ENCODE measurements at regions not wholly inside any gene's neighbourhood (a gene's known extent, or its start where the extent isn't known, plus 50 kb on each side); places are given as distances from the start of the nearest gene placed in this dataset.

DNA sequence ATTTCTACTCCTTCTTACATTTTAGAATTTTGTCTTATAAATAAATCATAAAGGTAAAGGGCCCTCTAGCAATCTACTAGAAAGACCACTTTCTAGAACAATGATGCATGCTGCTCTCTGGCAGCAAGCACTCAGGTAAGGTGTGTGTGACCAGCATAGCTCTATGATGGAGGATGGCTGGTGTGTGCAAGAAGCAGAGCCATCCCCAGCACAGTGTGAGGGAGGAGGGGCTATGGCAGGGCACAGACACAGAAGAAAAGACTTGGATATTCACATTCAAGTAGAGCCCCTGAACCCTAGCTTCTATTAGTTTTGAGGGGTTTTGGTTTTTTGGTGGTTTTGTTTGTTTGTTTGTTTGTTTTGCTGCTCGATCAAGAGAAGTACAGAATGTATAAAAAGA is 277.1 kb upstream of the CCDC54 start:
- no peaks in the 10 kb centered on the region for H3K36me3 ChIP-seq
- no peak for DNase-seq
- intact Hi-C loops (cut with micrococcal nuclease), result no loop called here
- TF ChIP-seq, protein P1, sequence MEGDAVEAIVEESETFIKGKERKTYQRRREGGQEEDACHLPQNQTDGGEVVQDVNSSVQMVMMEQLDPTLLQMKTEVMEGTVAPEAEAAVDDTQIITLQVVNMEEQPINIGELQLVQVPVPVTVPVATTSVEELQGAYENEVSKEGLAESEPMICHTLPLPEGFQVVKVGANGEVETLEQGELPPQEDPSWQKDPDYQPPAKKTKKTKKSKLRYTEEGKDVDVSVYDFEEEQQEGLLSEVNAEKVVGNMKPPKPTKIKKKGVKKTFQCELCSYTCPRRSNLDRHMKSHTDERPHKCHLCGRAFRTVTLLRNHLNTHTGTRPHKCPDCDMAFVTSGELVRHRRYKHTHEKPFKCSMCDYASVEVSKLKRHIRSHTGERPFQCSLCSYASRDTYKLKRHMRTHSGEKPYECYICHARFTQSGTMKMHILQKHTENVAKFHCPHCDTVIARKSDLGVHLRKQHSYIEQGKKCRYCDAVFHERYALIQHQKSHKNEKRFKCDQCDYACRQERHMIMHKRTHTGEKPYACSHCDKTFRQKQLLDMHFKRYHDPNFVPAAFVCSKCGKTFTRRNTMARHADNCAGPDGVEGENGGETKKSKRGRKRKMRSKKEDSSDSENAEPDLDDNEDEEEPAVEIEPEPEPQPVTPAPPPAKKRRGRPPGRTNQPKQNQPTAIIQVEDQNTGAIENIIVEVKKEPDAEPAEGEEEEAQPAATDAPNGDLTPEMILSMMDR (IDR thresholded peaks at IDR 0.05; ENCODE audit: borderline replicate concordance), result no peak
- H3K27me3 ChIP-seq (ENCODE audit: low read depth), result no peaks in the 10 kb centered on the region
- no peak overlapping the region for H3K27ac ChIP-seq (replicated peaks)
- H3K4me3 ChIP-seq, result no peak overlapping the region
- H3K9me3 ChIP-seq (replicated peaks), result no peaks in the 10 kb centered on the region
- no peaks in the 10 kb centered on the region for H3K4me1 ChIP-seq

DNA sequence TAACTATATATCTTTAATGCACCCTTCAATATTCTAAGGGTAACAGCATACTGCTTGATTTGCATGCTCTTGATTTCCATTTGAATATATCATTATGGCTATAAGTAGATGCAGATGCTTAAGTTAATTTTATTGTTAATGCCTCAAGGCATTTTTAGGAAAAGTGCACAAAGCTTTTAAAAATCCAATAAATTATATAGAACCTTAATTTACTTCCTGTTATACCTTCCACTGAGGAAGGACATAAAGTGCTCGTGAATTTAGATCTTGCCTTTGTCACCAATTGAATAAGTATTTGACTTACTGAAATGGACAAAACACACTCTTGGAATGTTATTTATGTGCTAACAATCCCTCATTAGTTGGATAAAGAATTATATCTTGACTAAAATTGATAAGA is 276.7 kb upstream of the CCDC54 start:
- no peaks in the 10 kb centered on the region for H3K36me3 ChIP-seq
- intact Hi-C loops (cut with micrococcal nuclease), result no loop called here
- no peaks in the 10 kb centered on the region for H3K4me1 ChIP-seq
- TF ChIP-seq, protein P1 (IDR thresholded peaks at IDR 0.05; ENCODE audit: borderline replicate concordance), result no peak
- no peaks in the 10 kb centered on the region for H3K27me3 ChIP-seq (ENCODE audit: low read depth)
- no peak overlapping the region for H3K27ac ChIP-seq (replicated peaks)
- DNase-seq, result no peak
- no peaks in the 10 kb centered on the region for H3K9me3 ChIP-seq (replicated peaks)
- H3K4me3 ChIP-seq, result no peak overlapping the region

DNA sequence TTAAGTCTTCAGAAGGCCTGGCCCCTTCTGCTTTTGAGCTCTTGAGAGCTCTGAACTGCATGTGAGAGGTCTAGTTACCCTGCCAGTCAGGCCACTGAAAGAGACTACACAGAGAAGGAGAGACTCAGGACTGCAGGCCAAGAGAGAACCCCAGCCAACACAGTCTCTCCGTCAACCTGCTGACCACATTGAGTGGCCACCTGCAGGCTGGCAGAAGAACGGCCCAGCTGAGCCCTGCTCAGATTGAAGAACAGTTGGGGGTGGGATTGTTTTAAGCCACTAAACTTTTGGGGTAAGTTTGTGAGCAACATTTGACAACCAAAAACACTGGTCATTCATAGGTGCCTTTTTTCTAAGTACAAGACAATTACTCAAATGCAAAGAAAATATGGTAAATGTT is 273.5 kb upstream of the CCDC54 start:
- Histone ChIP-seq H3K27ac (replicated peaks) (no peak overlapping the region), H3K4me3 (no peak overlapping the region), H3K27me3 (ENCODE audit: low read depth) (no peaks in the 10 kb centered on the region), H3K36me3 (no peaks in the 10 kb centered on the region), H3K4me1 (no peaks in the 10 kb centered on the region), H3K9me3 (replicated peaks) (no peaks in the 10 kb centered on the region)
- no peak for DNase-seq
- intact Hi-C loops (cut with micrococcal nuclease), result no loop called here
- TF ChIP-seq, protein P1 (IDR thresholded peaks at IDR 0.05; ENCODE audit: borderline replicate concordance), result no peak

DNA sequence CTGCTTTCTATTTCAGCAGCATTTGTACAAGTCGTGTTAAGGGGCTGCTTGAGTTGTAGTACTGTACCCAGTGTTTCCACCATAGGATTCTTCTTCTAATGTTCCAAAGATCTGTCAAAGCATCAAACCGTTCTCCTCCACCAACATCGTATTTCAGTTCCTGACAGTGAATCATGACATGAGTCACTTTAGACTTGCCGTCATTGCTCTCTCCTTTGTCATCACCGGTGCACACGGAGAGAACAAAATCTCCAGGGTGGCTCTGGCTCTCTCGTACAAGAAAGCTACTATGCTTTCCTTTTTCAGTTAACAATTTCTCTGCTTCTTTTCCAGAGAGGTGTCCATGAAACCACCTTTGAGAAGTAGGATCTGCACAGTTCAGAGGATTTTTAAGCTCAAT is 270.9 kb upstream of the CCDC54 start:
- Histone ChIP-seq H3K27me3 (ENCODE audit: low read depth) (no peaks in the 10 kb centered on the region), H3K9me3 (replicated peaks) (no peaks in the 10 kb centered on the region), H3K36me3 (no peaks in the 10 kb centered on the region), H3K4me1 (peaks cover 7% of the 10 kb centered on the region), H3K4me3 (no peak overlapping the region), H3K27ac (replicated peaks) (no peak overlapping the region)
- no peak for DNase-seq
- TF ChIP-seq, protein P1 (IDR thresholded peaks at IDR 0.05; ENCODE audit: borderline replicate concordance), result no peak
- intact Hi-C loops (cut with micrococcal nuclease), result no loop called here

DNA sequence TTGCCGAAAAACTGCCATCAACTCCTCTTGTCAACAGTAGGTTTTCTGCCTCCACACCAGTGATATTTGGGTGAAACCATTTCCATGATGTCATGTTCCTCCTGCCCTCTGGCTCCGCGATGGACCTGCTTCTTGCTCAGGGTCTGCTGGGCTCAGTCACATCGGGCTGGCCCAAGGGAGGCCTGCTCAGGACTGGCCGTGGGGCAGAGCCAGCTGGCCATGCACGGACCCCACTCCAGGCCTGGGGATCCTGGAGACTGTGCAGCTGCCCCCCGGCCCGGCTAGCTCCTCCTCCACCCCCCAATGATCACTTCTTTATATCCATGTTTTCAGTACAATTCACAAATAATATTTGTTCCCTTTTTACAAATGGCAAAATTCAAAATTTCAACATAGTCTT is 270.3 kb upstream of the CCDC54 start:
- TF ChIP-seq, protein P1 (IDR thresholded peaks at IDR 0.05; ENCODE audit: borderline replicate concordance), result no peak
- no peaks in the 10 kb centered on the region for H3K9me3 ChIP-seq (replicated peaks)
- H3K4me1 ChIP-seq, result peaks cover 7% of the 10 kb centered on the region
- H3K36me3 ChIP-seq, result no peaks in the 10 kb centered on the region
- DNase-seq, result no peak
- no peak overlapping the region for H3K27ac ChIP-seq (replicated peaks)
- no peaks in the 10 kb centered on the region for H3K27me3 ChIP-seq (ENCODE audit: low read depth)
- intact Hi-C loops (cut with micrococcal nuclease), result no loop called here
- H3K4me3 ChIP-seq, result no peak overlapping the region
